PC-9 (cell line): ENCODE measurements at regions not wholly inside any gene's neighbourhood (a gene's known extent, or its start where the extent isn't known, plus 50 kb on each side); places are given as distances from the start of the nearest gene placed in this dataset.

Experiments used
- BruUV-seq: library from RNA; stranded (reverse); fragments of 400-500 nt; replicated peaks from 2 replicates; lab custom pipeline; 2021; lab: Mats Ljungman, UMichigan
- CTCF ChIA-PET: fragments of 300-600 bp; sonication (Branson Sonifier 250); formaldehyde crosslinking; loops from one replicate; lab custom pipeline; 2022; ENCODE audit warnings: antibody characterized with exemption; lab: Charles Lee
- POLR2A ChIA-PET: fragments of 300-600 bp; sonication (Branson Sonifier 250); formaldehyde crosslinking; loops from one replicate; lab custom pipeline; 2022; ENCODE audit warnings: antibody characterized with exemption; ENCODE audit not compliant: unreplicated experiment; lab: Charles Lee
- DNase-seq, 2 experiments: peaks; one replicate each; pipeline versions ENCODE4 v3.0.0 to v3.0.0-alpha.2; 2015 to 2022; ENCODE audit warnings: mixed read lengths in 1 of 2
- H2AFZ ChIP-seq: fragments of 200-600 bp; sonication (generic); 2 replicates; pipeline ENCODE4 v1.8.1; 2017; ENCODE audit warnings: antibody characterized with exemption
- H3F3A ChIP-seq: fragments of 200-600 bp; sonication (generic); 2 replicates; pipeline ENCODE4 v1.8.1; 2017; ENCODE audit warnings: antibody characterized with exemption, mild to moderate bottlenecking, low read depth; ENCODE audit not compliant: insufficient read depth
- H3K27ac ChIP-seq: fragments of 200-600 bp; sonication (generic); 2 replicates; pipeline ENCODE4 v1.6.1; 2016; ENCODE audit warnings: mixed run types
- H3K27me3 ChIP-seq: fragments of 200-600 bp; sonication (generic); 2 replicates; pipeline ENCODE4 v1.6.1; 2016; ENCODE audit warnings: low read depth, mixed run types; ENCODE audit not compliant: insufficient read depth
- H3K36me3 ChIP-seq: fragments of 200-600 bp; sonication (generic); 2 replicates; pipeline ENCODE4 v1.6.1; 2016; ENCODE audit warnings: low read depth, mixed run types
- H3K4me1 ChIP-seq: fragments of 200-600 bp; sonication (generic); replicated peaks from 2 replicates; pipeline ENCODE4 v1.6.1; 2016; ENCODE audit warnings: mixed run types; ENCODE audit not compliant: insufficient read depth
- H3K4me2 ChIP-seq: fragments of 200-600 bp; sonication (generic); 2 replicates; pipeline ENCODE4 v1.6.1; 2017; ENCODE audit warnings: mixed run types
- H3K4me3 ChIP-seq: fragments of 200-600 bp; sonication (generic); 2 replicates; pipeline ENCODE4 v1.6.1; 2016; ENCODE audit warnings: mixed run types
- H3K79me2 ChIP-seq: fragments of 200-600 bp; sonication (generic); 2 replicates; pipeline ENCODE4 v1.6.1; 2017; ENCODE audit warnings: low read depth, mixed run types
- H3K9me2 ChIP-seq: fragments of 200-600 bp; sonication (generic); 2 replicates; pipeline ENCODE4 v1.8.1; 2017; ENCODE audit warnings: mild to moderate bottlenecking; ENCODE audit not compliant: insufficient read depth
- H3K9me3 ChIP-seq: fragments of 200-600 bp; sonication (generic); 2 replicates; pipeline ENCODE4 v1.8.1; 2016; ENCODE audit warnings: low read depth; ENCODE audit not compliant: insufficient read depth
- H4K20me1 ChIP-seq: fragments of 200-600 bp; sonication (generic); 2 replicates; pipeline ENCODE4 v1.8.1; 2017; ENCODE audit not compliant: insufficient read depth
- CTCF ChIP-seq: fragments of 200-600 bp; sonication (generic); conservative IDR thresholded peaks from 2 replicates; pipeline ENCODE4 v1.6.1; 2017; ENCODE audit warnings: mixed run types, antibody characterized with exemption, mild to moderate bottlenecking, moderate library complexity
- EZH2 ChIP-seq: fragments of 200-600 bp; sonication (generic); IDR thresholded peaks from 2 replicates; pipeline ENCODE4 v1.8.0; 2017; ENCODE audit warnings: antibody characterized with exemption, low read depth
- intact Hi-C: fragments of 100-400 bp; cut with micrococcal nuclease; formaldehyde crosslinking; loops from one replicate; pipeline ENCODE4 v1.10.0; 2022; ENCODE audit not compliant: unreplicated experiment

GRCh38 chr5:167861928-167862426 lies 429.5 kb upstream of the WWC1 start:
- ChIA-PET CTCF (no interaction called here), POLR2A (no interaction called here)
- TF ChIP-seq EZH2 (no peak), CTCF (no peak)
- H3K4me2 ChIP-seq, result no peak overlapping the region
- no peaks in the 10 kb centered on the region for H3K4me1 ChIP-seq
- H3K27ac ChIP-seq, result no peak overlapping the region
- H3F3A ChIP-seq, result no peaks in the 10 kb centered on the region
- peaks cover 10% of the 10 kb centered on the region for H3K27me3 ChIP-seq
- no peak for DNase-seq
- no peaks in the 10 kb centered on the region for H3K9me2 ChIP-seq
- no peaks in the 10 kb centered on the region for H3K79me2 ChIP-seq
- no peak overlapping the region for H3K4me3 ChIP-seq
- H2AFZ ChIP-seq, result no peak overlapping the region
- no peaks in the 10 kb centered on the region for H3K36me3 ChIP-seq
- BruUV-seq, result no TSS peak
- H4K20me1 ChIP-seq, result no peaks in the 10 kb centered on the region
- no peaks in the 10 kb centered on the region for H3K9me3 ChIP-seq
- intact Hi-C loops, result no loop called here

- Histone ChIP-seq H4K20me1 (no peaks in the 10 kb centered on the region), H3K36me3 (no peaks in the 10 kb centered on the region), H3F3A (no peaks in the 10 kb centered on the region), H3K9me2 (no peaks in the 10 kb centered on the region), H3K27ac (no peak overlapping the region), H3K4me3 (no peak overlapping the region), H3K9me3 (no peaks in the 10 kb centered on the region), H3K4me1 (no peaks in the 10 kb centered on the region), H3K79me2 (no peaks in the 10 kb centered on the region), H3K27me3 (peaks cover 10% of the 10 kb centered on the region), H2AFZ (no peak overlapping the region), H3K4me2 (no peak overlapping the region)
- intact Hi-C loops, result no loop called here
- no peak for TF ChIP-seq CTCF
- no peak for TF ChIP-seq EZH2
- BruUV-seq, result no TSS peak
- CTCF ChIA-PET, result no interaction called here
- POLR2A ChIA-PET, result no interaction called here
- DNase-seq, result no peak
Observed at GRCh38 chr5:167863883-167864282, 427.6 kb upstream of the WWC1 start.

GRCh38 chr5:167864801-167865200 lies 426.6 kb upstream of the WWC1 start:
- no peak overlapping the region for H3K4me2 ChIP-seq
- TF ChIP-seq EZH2 (no peak), CTCF (no peak)
- H3K4me3 ChIP-seq, result no peak overlapping the region
- DNase-seq, result no peak
- H3K79me2 ChIP-seq, result no peaks in the 10 kb centered on the region
- H3K36me3 ChIP-seq, result no peaks in the 10 kb centered on the region
- H4K20me1 ChIP-seq, result no peaks in the 10 kb centered on the region
- no peaks in the 10 kb centered on the region for H3K9me2 ChIP-seq
- H3F3A ChIP-seq, result no peaks in the 10 kb centered on the region
- H3K9me3 ChIP-seq, result no peaks in the 10 kb centered on the region
- BruUV-seq, result no TSS peak
- no peaks in the 10 kb centered on the region for H3K4me1 ChIP-seq
- ChIA-PET CTCF (no interaction called here), POLR2A (no interaction called here)
- peaks cover 10% of the 10 kb centered on the region for H3K27me3 ChIP-seq
- H3K27ac ChIP-seq, result no peak overlapping the region
- no peak overlapping the region for H2AFZ ChIP-seq
- intact Hi-C loops, result no loop called here
